H1 (cell line): ENCODE measurements at regions not wholly inside any gene's neighbourhood (a gene's known extent, or its start where the extent isn't known, plus 50 kb on each side); places are given as distances from the start of the nearest gene placed in this dataset.

Source experiments
- BCL11A ChIP-seq, 2 experiments: IDR thresholded peaks; one replicate each; pipeline ENCODE4 v1.6.1; 2011; ENCODE audit warnings: low read depth in 2 of 2, low read length in 2 of 2, mild to moderate bottlenecking in 2 of 2
- CBX8 ChIP-seq: fragments of 300-800, 300-1000 bp; sonication (generic); IDR thresholded peaks from 2 replicates; pipeline ENCODE4 v1.7.1; 2016; ENCODE audit warnings: low read depth, low read length, borderline replicate concordance
- CHD7 ChIP-seq: fragments of 300-600 bp; sonication (generic); IDR thresholded peaks from 2 replicates; pipeline ENCODE4 v1.7.1; 2012; ENCODE audit warnings: low read length, moderate library complexity, mild to moderate bottlenecking, inconsistent platforms; ENCODE audit not compliant: insufficient replicate concordance
- GTF2F1 ChIP-seq: IDR thresholded peaks from 2 replicates; pipeline ENCODE4 v1.6.1; 2012; ENCODE audit warnings: low read depth, low read length, improper control_type of control experiment, borderline replicate concordance
- NRF1 ChIP-seq: IDR thresholded peaks from 2 replicates; pipeline ENCODE4 v1.6.1; 2011; ENCODE audit warnings: mild to moderate bottlenecking, low read depth, low read length, improper control_type of control experiment
- POLR2AphosphoS5 ChIP-seq: IDR thresholded peaks from 2 replicates; pipeline ENCODE4 v1.6.1; 2011; ENCODE audit warnings: low read depth, low read length
- SIX5 ChIP-seq: IDR thresholded peaks from 2 replicates; pipeline ENCODE4 v1.6.1; 2011; ENCODE audit warnings: mild to moderate bottlenecking, low read depth, low read length
- SP1 ChIP-seq: IDR thresholded peaks from 2 replicates; pipeline ENCODE4 v1.6.1; 2011; ENCODE audit warnings: low read depth, low read length
- TAF1 ChIP-seq: IDR thresholded peaks from 2 replicates; pipeline ENCODE4 v1.6.1; 2011; ENCODE audit warnings: mild to moderate bottlenecking, low read depth, low read length
- TF ChIP-seq, protein P1 (sequence below): IDR thresholded peaks from 2 replicates; pipeline ENCODE4 v1.6.1; 2012; ENCODE audit warnings: low read length, inconsistent platforms

GRCh38 chr17:77088455-77089123 lies 52.2 kb upstream of the SEC14L1 start (continued):
- no peak for TF ChIP-seq CHD7
- peak; percentile 94 for TF ChIP-seq POLR2AphosphoS5
- TF ChIP-seq GTF2F1 = peak; percentile 92
- TF ChIP-seq SIX5 = no peak; the same call in 1 of the 2 replicates
- TF ChIP-seq NRF1 = no peak
- no peak for TF ChIP-seq BCL11A (IDR thresholded peaks at IDR 0.05; ENCODE audit: low read depth in 2 of 2, low read length in 2 of 2)
- no peak for TF ChIP-seq CBX8
- TF ChIP-seq SP1 = no peak; the same call in 1 of the 2 replicates
- TF ChIP-seq, protein P1, sequence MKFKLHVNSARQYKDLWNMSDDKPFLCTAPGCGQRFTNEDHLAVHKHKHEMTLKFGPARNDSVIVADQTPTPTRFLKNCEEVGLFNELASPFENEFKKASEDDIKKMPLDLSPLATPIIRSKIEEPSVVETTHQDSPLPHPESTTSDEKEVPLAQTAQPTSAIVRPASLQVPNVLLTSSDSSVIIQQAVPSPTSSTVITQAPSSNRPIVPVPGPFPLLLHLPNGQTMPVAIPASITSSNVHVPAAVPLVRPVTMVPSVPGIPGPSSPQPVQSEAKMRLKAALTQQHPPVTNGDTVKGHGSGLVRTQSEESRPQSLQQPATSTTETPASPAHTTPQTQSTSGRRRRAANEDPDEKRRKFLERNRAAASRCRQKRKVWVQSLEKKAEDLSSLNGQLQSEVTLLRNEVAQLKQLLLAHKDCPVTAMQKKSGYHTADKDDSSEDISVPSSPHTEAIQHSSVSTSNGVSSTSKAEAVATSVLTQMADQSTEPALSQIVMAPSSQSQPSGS = peak; percentile 63; the same call in 1 of the 2 replicates
- TF ChIP-seq TAF1 = peak; percentile 90
